22Rv1 (cell line): ENCODE measurements at regions not wholly inside any gene's neighbourhood (a gene's known extent, or its start where the extent isn't known, plus 50 kb on each side); places are given as distances from the start of the nearest gene placed in this dataset.

Experiments used
- CTCF ChIP-seq: fragments of 450-650 bp; IDR thresholded peaks from 2 replicates; pipeline ENCODE4 v1.5.1; 2017; ENCODE audit warnings: mild to moderate bottlenecking
- ZFX ChIP-seq: fragments of 450-650 bp; IDR thresholded peaks from 2 replicates; pipeline ENCODE4 v1.6.1; 2017; ENCODE audit warnings: antibody characterized with exemption, borderline replicate concordance

- TF ChIP-seq CTCF, result no peak
- no peak for TF ChIP-seq ZFX
Observed at GRCh38 chr4:79247695-79248394, 78.0 kb downstream of the NAA11 start.
